Choroid plexus epithelial cell (primary cell): ENCODE measurements at regions not wholly inside any gene's neighbourhood (a gene's known extent, or its start where the extent isn't known, plus 50 kb on each side); places are given as distances from the start of the nearest gene placed in this dataset.
A peak's percentile ranks its signal among the peaks of the same experiment; 100 is the strongest.

ENCODE experiments used
- DNase-seq: peaks from one replicate; pipeline ENCODE4 v3.0.0-alpha.2; 2010; ENCODE audit warnings: low read depth
- H3K4me3 ChIP-seq: 2 replicates; pipeline ENCODE4 v1.5.1; 2011; ENCODE audit warnings: low read depth, mild to moderate bottlenecking, control low read depth, low read length, moderate library complexity
- CTCF ChIP-seq: conservative IDR thresholded peaks from 2 replicates; pipeline ENCODE4 v1.5.1; 2011; ENCODE audit warnings: low read depth, mild to moderate bottlenecking, control low read depth, inconsistent platforms, low read length, moderate library complexity

- H3K4me3 ChIP-seq: no peak overlapping the region
- DNase-seq: peak; percentile 95
- TF ChIP-seq CTCF: no peak
Observed at GRCh38 chr2:181124497-181124896, 144.1 kb downstream of the UBE2E3 start.

- H3K4me3 ChIP-seq: no peak overlapping the region
- no peak for DNase-seq
- TF ChIP-seq CTCF: no peak
Observed at GRCh38 chr2:181125359-181125758, 145.0 kb downstream of the UBE2E3 start.

GRCh38 chr2:181126311-181126868 is 146.0 kb downstream of the UBE2E3 start:
- no peak for DNase-seq
- TF ChIP-seq CTCF: no peak
- H3K4me3 ChIP-seq: no peak overlapping the region

GRCh38 chr2:181128199-181128598 is 147.8 kb downstream of the UBE2E3 start:
- DNase-seq: no peak
- H3K4me3 ChIP-seq: no peak overlapping the region
- no peak for TF ChIP-seq CTCF

- H3K4me3 ChIP-seq: no peak overlapping the region
- DNase-seq: no peak
- TF ChIP-seq CTCF: no peak
Observed at GRCh38 chr2:181129364-181130056, 149.1 kb downstream of the UBE2E3 start.

GRCh38 chr2:181130686-181131085 is 150.3 kb downstream of the UBE2E3 start:
- H3K4me3 ChIP-seq: no peak overlapping the region
- TF ChIP-seq CTCF: no peak
- peak; percentile 41 for DNase-seq

- no peak for DNase-seq
- no peak overlapping the region for H3K4me3 ChIP-seq
- no peak for TF ChIP-seq CTCF
Observed at GRCh38 chr2:181131584-181131983, 151.2 kb downstream of the UBE2E3 start.
